Sigmoid colon (tissue), 4 donors: ENCODE measurements at regions not wholly inside any gene's neighbourhood (a gene's known extent, or its start where the extent isn't known, plus 50 kb on each side); places are given as distances from the start of the nearest gene placed in this dataset.

Experiments used
- CTCF ChIP-seq, 4 experiments: fragments of 450-650 bp in 3 of 4; fragments of 200-600 bp in 1 of 4; IDR thresholded peaks; one replicate each; pipeline ENCODE4 v1.5.1; 2016 to 2019; ENCODE audit warnings: antibody characterized with exemption in 4 of 4, mild to moderate bottlenecking in 3 of 4, moderate library complexity in 2 of 4
- EP300 ChIP-seq, 4 donors: sonication (generic); formaldehyde crosslinking; IDR thresholded peaks; one replicate each; pipeline ENCODE4 v1.6.1; 2017; ENCODE audit warnings: antibody characterized with exemption in 4 of 4
- POLR2A ChIP-seq, 2 donors: fragments of 450-650 bp; IDR thresholded peaks; one replicate each; pipeline ENCODE4 v1.6.1; 2016; ENCODE audit warnings: antibody characterized with exemption in 2 of 2, mild to moderate bottlenecking in 2 of 2, moderate library complexity in 2 of 2
- POLR2AphosphoS5 ChIP-seq, 4 donors: sonication (generic); formaldehyde crosslinking; IDR thresholded peaks; one replicate each; pipeline ENCODE4 v1.6.1; 2017; ENCODE audit warnings: antibody characterized with exemption in 4 of 4

GRCh38 chr4:110681381-110681780 lies 58.5 kb upstream of the PITX2 start:
- TF ChIP-seq CTCF (IDR thresholded peaks at IDR 0.05) (no peak), EP300 (IDR thresholded peaks at IDR 0.05) (no peak), POLR2AphosphoS5 (IDR thresholded peaks at IDR 0.05) (no peak), POLR2A (IDR thresholded peaks at IDR 0.05) (no peak)
